Inferior parietal cortex (tissue), 1 donor: ENCODE measurements at regions not wholly inside any gene's neighbourhood (a gene's known extent, or its start where the extent isn't known, plus 50 kb on each side); places are given as distances from the start of the nearest gene placed in this dataset.

Experiments
- DNase-seq: peaks from one replicate; pipeline ENCODE4 v3.0.0-alpha.2; 2016; ENCODE audit errors: extremely low spot score

DNA sequence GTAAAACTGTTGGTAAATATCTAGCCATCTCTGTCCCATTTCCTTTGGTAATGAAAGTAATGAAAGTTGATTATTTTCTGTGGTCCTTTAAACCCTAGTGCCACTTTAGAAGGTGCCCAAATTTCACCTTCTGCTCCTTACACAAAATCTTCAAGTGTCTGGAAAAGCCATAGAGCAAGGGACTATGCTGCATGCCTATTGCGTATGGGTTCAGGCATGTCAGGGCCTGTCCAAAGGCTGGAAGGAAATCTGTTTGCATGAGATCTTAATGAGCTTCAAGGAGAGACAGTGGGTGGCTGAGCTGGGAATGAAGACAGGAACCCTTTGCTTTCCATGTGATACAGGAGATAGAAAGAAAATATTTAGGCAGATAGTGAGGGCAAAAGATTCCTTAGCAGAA, 66.6 kb upstream of the CCN6 start:
- no peak for DNase-seq

GRCh38 chr6:111988926-111989325, 65.0 kb upstream of the CCN6 start:
- DNase-seq, result no peak

DNA sequence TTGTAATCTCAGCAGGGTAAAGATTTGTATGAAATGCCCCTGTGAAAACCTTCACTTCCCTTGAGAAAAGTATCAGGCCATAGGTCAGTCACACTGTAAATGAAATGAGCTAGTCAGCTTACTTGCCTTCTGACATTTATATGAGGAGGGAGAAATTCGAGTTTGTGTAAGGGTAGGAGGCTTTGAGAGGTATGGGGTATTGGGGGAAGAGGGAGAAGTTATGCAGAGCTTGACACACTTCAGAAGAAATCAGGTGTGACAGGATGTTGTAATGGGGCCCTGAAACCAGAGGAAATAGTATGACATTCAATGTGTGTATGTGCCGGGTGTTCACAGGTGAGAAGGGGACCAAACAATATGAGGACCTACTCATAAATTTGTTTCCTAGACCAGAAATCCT, 64.2 kb upstream of the CCN6 start:
- DNase-seq, result no peak

GRCh38 chr6:111990214-111990613, 63.7 kb upstream of the CCN6 start:
- DNase-seq, result no peak

DNA sequence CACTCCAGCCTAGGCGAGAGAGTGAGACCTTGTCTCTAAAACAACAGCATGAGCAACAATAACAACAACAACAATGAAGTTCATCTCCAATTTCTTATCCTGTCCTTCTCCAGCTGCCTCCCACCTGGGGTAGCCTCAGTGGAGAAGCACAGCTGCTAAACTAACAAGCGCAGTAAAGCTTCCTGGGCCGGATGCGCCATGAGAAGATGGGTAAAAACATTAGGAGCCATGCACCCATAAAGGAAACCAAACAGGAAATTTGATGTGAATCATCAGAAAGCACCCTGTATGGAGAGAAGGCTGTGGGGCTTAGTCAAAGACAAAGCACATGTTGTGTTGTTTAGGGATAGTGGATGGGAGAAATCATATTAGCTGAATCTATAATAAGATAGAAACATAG, 61.1 kb upstream of the CCN6 start:
- no peak for DNase-seq

- DNase-seq, result no peak
Measured at GRCh38 chr6:111993342-111993741, 60.6 kb upstream of the CCN6 start.

DNA sequence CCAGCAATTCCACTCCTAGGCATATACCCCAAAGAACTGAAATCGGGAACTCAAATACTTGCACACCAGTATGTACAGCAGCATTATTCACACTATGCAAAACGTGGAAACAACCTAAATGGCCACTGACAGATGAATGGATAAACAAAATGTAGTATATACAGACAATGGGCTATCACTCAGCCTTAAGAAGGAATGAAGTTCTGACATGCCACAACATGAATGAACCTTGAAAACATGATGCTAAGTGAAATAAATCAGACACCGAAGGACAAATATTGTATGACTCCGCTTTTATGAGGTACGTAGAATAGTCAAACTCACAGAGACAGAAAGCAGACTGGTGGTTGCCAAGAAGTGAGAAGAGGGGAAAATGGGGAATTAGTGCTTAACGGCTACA, 59.1 kb upstream of the CCN6 start:
- DNase-seq, result no peak

DNA sequence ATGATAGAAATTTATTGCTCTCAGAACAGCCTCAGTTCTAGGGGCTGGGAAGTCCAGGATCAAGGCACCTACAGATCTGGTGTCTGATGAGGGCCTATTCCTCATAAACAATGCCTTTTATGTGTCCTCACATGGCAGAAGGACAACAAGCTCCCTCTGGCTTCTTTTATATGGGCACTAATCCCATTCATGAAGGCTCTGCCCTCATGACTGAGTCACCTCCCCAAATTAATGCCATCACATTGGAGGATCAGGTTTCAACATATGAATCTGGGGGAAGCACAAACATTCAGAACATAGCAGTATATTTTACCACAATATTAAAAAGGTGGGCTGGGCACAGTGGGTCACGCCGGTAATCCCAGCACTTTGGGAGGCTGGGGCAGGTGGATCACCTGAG, 58.5 kb upstream of the CCN6 start:
- no peak for DNase-seq

DNA sequence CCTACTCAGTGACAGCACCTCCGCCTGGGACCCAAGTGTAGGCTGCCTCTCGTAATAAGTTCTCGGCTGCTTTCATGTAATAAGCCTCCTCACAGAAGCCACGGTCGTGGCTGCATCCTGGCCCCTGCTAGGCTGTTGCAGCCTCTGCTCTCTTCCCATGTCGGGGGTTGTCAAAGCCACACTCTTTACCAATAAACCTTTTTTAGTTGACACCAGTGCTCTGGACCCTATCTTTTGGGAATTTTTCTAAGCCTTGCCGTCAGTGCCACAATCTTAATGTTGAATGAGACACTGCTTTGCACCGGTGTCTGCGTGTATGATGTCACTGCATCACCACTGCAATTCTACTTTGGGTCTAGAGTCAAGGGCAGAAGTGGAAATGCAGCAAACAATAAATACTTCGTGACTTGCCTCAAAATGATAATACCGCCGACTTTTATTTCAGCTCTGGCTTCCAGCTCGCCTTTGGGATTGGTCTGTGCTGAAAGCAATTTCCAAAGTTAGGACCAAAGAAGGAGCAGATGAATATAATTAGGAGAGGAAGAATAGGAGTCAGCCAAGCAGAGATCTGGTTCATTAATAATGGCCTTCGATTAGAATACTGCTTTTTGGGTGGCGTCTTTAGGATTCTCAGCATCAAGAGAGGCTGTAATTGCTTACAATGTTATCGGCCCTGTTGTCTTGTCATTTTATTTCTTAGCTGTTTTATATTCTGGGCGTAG, 57.6 kb upstream of the CCN6 start:
- no peak for DNase-seq

GRCh38 chr6:111997078-111997852, 56.6 kb upstream of the CCN6 start:
- DNase-seq, result peak; percentile 84

DNA sequence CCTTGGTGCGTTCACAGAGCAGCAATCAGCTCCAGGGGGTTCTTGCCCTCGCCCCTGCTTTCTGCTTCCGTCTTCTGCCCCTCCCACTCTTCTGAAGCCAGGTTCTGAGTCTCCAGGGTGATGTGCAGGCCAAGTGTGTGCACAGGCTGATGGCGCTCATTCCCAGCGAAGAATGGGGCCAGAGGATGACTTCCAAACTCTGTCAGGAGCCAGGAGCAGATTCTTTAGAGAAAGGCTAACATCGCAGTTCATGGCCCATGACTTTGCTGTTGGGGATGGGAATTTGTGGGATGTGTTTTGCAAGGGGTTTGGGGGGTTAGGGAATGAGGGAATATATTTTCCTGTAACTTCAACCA, 56.1 kb upstream of the CCN6 start:
- DNase-seq, result no peak

DNA sequence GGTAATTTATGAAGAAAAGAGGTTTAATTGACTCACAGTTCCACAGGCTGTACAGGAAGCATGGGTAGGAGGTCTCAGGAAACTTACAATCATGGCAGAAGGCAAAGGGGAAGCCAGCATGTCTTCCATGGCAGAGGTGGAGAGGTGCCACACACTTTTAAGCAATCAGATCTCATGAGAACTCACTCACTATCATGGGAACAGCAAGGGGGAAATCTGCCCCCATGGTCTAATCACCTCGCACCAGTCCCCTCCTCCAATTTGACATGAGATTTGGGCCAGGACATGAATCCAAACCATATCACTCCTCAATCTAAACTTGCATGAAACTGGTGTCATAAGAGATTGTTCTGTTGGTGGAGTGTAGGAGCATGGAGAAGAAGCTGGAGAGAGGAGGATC, 51.6 kb upstream of the CCN6 start:
- no peak for DNase-seq
